T-helper 2 cell treated with Interferon-gamma antibody and Interleukin-4, amounts not matched to agents 5 μg/mL and 100 μg/mL, for 36 hours (primary cell): ENCODE measurements at regions not wholly inside any gene's neighbourhood (a gene's known extent, or its start where the extent isn't known, plus 50 kb on each side); places are given as distances from the start of the nearest gene placed in this dataset.

ENCODE experiments used
- DNase-seq: peaks from one replicate; pipeline ENCODE4 v3.0.0; 2021; ENCODE audit warnings: low spot score
- H3K27ac Mint-ChIP-seq: one replicate; pipeline ENCODE4 v1.8.0; 2021; ENCODE audit warnings: mild to moderate bottlenecking, mixed read lengths
- H3K27me3 Mint-ChIP-seq: one replicate; pipeline ENCODE4 v1.8.0; 2021; ENCODE audit warnings: low read depth, mixed read lengths
- H3K36me3 Mint-ChIP-seq: one replicate; pipeline ENCODE4 v1.8.0; 2021; ENCODE audit warnings: low read depth, mixed read lengths
- H3K4me1 Mint-ChIP-seq: one replicate; pipeline ENCODE4 v1.8.0; 2021; ENCODE audit warnings: low read depth, mixed read lengths
- H3K4me3 Mint-ChIP-seq: one replicate; pipeline ENCODE4 v1.8.0; 2022; ENCODE audit warnings: mild to moderate bottlenecking, moderate library complexity, mixed read lengths
- H3K9me3 Mint-ChIP-seq: one replicate; pipeline ENCODE4 v1.8.0; 2021; ENCODE audit warnings: mixed read lengths

DNA sequence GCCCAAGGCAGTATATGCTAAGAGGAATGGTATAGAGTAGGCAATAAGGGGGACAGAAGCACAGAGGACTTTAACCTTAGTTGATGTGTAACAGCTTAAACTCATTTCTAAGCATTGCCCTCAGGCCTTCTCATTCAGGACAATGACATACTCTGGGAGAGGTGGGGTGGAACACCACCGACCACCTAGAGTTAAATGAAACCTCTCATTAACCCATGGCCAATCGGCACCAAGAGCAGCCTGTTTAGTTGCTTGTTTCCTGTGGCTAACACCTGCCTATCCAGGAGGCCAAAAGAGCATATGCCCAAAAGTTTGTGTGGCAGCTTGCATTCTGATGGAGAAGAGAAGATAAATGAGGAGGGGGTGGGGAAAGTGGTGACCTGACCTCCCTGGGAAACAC lies 50.0 kb downstream of the PABIR2 start:
- no peaks in the 10 kb centered on the region for H3K36me3 Mint-ChIP-seq
- no peak for DNase-seq
- H3K4me3 Mint-ChIP-seq, result no peak overlapping the region
- H3K4me1 Mint-ChIP-seq, result no peaks in the 10 kb centered on the region
- H3K27ac Mint-ChIP-seq, result no peak overlapping the region
- H3K27me3 Mint-ChIP-seq, result peaks cover 6% of the 10 kb centered on the region
- no peaks in the 10 kb centered on the region for H3K9me3 Mint-ChIP-seq

DNA sequence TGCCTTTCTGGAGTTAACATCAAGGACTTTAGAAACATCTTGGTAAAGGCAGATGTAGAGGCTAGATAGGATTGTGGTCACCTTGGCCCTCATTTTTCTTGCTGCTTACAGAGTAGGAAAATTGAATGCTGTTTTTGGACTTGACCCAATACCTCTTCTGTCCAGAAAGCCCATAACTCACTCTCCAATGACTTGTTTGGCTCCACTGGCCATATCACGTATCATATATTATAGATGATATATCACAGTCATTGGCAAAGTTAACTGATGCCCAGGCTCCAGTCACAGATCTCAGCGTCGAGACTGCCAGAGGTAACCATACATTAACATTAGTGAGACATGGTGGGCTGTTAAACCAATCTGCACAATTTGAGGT lies 50.6 kb downstream of the PABIR2 start:
- Mint-ChIP-seq H3K4me1 (no peaks in the 10 kb centered on the region), H3K4me3 (no peak overlapping the region), H3K9me3 (no peaks in the 10 kb centered on the region), H3K27me3 (peaks cover 3% of the 10 kb centered on the region), H3K27ac (no peak overlapping the region), H3K36me3 (no peaks in the 10 kb centered on the region)
- DNase-seq, result no peak

DNA sequence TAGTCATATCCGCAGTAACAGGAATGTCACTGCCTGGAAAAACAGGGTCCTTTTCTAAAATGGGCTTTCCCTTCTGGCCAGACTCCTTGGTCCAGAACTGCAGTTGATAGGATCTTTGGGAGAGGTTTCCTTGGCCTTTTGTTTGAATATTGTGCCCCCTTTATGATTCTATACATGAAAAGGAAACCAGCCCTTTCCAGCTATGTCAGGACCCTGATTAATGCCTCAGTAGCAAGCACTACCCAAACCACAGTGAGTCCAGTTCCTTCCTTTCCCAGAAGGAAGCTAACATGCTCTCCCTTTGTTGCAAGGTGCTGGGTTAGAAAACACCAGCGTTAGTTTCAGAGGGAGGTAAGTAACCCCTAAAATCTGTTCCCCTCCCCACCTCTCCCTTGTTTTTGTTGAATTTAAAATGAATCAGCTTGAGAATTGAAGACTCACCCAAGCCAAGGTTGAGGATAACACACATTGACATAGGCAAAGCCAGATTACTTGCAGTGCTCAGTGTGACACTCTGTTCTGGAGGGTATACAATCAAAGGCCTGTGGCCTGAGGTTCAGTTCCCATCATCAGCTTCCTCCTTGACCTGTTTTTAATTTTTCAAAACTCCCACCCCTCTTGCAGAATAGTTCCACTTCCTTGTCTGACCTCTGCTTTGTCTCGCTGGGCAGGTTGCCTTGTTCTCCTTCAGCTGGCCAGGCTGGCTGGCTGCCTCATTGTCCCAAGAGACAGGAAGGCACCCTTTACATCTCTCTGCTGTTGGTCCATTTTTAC lies 51.2 kb downstream of the PABIR2 start:
- no peak overlapping the region for H3K4me3 Mint-ChIP-seq
- H3K9me3 Mint-ChIP-seq, result no peaks in the 10 kb centered on the region
- H3K27ac Mint-ChIP-seq, result no peak overlapping the region
- DNase-seq, result no peak
- H3K27me3 Mint-ChIP-seq, result no peaks in the 10 kb centered on the region
- no peaks in the 10 kb centered on the region for H3K36me3 Mint-ChIP-seq
- H3K4me1 Mint-ChIP-seq, result no peaks in the 10 kb centered on the region

DNA sequence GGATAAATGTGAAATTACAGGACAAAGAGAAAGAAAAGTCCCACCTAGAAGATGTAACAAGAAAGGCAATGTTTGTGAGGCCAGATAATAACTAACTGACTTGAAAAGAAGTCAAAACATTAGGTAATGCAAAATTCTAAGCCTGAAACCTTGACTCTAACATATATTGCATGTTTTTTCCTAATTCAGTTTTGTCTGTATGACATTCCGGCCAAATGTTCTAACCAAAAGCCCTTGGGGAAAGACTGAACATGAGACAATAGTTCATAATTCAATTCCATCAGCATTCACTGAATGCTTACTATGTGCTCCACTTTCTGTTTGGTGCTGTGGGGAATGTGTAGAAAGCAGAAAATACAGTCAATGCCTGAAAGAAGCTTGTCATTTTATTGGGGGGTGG lies 53.9 kb downstream of the PABIR2 start:
- Mint-ChIP-seq H3K36me3 (no peaks in the 10 kb centered on the region), H3K27ac (no peak overlapping the region), H3K9me3 (no peaks in the 10 kb centered on the region), H3K4me3 (no peak overlapping the region), H3K4me1 (no peaks in the 10 kb centered on the region), H3K27me3 (peaks cover 1% of the 10 kb centered on the region)
- DNase-seq, result no peak

DNA sequence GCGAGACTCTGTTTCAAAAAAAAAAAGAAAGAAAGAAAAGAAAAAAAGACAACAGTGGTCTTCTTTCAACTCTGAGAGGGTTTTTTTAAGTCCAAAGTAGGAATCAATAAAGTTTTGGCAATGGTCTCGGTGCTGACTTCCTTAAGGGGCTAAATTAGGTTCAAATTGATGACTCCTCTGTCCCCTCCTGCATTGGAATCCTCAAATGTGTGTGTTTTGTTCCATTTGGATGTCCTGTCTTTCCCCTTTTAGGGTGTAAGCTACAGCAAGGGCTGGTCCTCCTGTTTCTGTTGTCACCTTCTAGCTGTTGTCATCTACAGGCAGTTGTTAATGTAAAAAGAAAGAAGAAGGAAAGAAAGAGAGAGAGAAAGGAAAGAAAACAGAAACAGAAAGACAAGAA lies 54.4 kb downstream of the PABIR2 start:
- Mint-ChIP-seq H3K27me3 (peaks cover 6% of the 10 kb centered on the region), H3K9me3 (no peaks in the 10 kb centered on the region), H3K4me3 (no peak overlapping the region), H3K4me1 (no peaks in the 10 kb centered on the region), H3K27ac (no peak overlapping the region), H3K36me3 (no peaks in the 10 kb centered on the region)
- DNase-seq, result no peak

DNA sequence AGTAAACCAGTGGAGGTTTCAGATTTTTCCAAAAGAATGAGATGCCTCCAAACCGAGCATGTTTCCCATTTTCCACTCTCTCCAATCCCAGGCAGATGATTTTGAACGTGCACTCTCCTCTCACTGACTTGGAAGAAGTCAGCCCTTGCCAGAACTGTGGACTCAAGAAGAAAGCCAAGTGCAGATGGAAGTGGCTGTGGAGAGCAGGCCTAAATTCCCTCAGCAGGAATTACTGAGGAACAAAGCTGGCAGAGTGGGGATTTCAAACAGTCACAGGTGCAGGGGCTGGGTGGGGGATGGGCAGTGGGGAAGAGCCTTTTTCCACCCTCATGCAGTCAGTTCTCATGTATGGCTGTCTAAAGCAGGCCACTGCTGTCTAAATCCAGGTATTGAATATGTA lies 55.3 kb downstream of the PABIR2 start:
- Mint-ChIP-seq H3K27me3 (peaks cover 6% of the 10 kb centered on the region), H3K4me1 (no peaks in the 10 kb centered on the region), H3K4me3 (no peak overlapping the region), H3K36me3 (no peaks in the 10 kb centered on the region), H3K27ac (no peak overlapping the region), H3K9me3 (no peaks in the 10 kb centered on the region)
- DNase-seq, result no peak

DNA sequence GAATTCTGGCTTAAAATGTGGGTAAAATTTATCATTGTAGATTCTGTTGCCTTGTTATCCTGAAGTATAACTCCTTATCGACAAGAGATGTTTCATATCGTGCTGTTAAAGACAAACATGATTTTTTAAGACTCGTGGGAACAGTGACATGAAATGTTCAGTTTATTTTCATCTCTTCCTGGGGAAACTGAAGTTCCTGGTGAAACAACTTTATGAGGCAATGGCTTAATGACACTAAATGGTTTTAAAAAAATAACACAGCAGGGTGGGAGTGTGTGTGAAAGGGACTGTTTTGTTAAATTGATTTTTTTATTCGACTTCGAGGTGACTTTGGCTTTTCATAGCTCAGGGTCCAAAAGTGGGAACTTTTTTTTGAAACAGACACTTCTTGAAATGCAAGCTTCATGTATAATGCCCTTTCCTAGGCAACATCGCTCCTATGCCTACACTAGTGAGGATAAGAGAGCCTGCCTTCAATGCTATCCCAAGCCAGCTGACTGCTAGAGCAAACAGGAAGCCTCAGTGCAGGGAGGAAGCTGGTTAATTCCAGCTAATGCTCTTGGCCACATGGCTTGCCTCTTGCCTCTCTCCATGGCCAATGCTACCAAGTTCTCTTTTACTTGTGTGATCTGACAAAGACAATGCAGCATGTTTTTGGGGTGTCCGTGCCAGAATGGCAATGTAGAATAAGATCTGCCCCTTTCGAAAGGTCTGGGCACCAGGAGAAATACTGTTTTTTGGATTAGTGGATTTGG lies 57.8 kb downstream of the PABIR2 start:
- Mint-ChIP-seq H3K36me3 (no peaks in the 10 kb centered on the region), H3K27ac (no peak overlapping the region), H3K9me3 (no peaks in the 10 kb centered on the region), H3K27me3 (peaks cover 6% of the 10 kb centered on the region), H3K4me3 (no peak overlapping the region), H3K4me1 (no peaks in the 10 kb centered on the region)
- no peak for DNase-seq

DNA sequence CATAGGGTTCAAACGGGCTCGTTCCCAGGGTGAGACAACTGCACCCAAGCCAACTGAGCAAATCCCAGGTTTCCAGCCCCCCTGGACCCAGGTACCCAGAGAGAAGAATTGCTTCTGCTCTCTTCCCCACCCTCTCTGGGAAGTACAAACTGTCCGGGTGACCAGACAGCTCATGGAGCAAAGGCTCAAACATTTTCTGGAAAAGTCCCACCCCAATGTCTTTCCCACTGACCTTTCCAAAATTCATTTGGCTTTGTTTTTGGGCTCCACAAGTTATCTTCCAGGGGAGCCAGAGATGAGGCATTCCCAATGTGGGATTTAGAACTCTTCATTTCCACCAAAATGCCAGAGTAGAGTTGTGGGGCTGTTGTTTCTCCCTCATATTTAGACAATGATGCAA lies 58.6 kb downstream of the PABIR2 start:
- Mint-ChIP-seq H3K27ac (no peak overlapping the region), H3K4me3 (no peak overlapping the region), H3K36me3 (no peaks in the 10 kb centered on the region), H3K27me3 (peaks cover 6% of the 10 kb centered on the region), H3K4me1 (no peaks in the 10 kb centered on the region), H3K9me3 (no peaks in the 10 kb centered on the region)
- no peak for DNase-seq

DNA sequence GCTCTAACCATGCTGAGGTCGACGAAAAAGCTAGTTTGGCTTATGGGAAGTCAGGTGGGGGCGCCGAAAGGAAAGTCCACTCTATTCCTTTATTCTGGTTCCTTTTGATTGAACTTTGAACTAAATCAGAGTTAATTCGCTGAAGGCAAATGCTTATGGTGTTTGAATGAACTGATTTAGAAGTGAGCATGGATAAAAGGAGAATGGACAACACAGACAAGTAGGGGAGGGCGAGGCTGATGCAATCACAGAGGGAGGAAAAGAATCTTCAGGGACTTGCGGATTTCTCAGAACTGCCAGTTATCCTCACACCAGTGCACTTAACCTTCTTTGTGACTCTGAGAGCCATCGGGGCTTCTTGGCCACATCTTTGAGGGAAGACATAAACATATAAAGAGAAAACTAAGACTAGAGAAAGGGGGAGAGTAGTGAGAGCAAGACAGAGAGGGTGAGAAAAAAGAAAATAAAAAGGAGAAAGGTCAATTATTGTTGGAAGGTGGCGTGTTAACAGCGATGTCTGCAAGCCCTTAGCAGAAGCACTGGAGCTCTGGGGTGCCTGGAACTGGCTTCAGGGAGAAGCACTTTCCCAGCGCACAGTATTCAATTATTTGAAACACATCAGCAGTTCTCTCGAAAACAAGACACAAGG lies 59.2 kb downstream of the PABIR2 start:
- no peak overlapping the region for H3K4me3 Mint-ChIP-seq
- peaks cover 6% of the 10 kb centered on the region for H3K27me3 Mint-ChIP-seq
- H3K36me3 Mint-ChIP-seq, result no peaks in the 10 kb centered on the region
- H3K4me1 Mint-ChIP-seq, result no peaks in the 10 kb centered on the region
- DNase-seq, result no peak
- H3K9me3 Mint-ChIP-seq, result no peaks in the 10 kb centered on the region
- no peak overlapping the region for H3K27ac Mint-ChIP-seq

DNA sequence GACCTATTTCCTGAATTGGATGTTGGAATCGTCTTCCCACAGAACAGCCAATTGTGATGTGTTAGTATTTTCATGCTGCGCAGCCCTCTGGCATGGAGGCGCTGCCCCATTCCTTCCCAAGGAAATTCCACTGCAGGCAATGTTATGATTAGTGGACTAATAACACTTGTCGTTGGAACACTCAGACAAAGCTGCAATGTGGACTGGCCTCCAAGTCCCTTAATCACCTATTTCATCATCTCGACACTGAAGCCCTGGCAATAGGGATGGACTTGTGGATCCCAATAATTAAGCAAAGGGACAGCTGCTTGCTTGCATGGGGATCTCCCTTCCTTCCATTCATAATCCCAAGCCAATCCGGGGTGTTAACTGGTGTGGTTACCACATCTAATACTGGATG lies 59.9 kb downstream of the PABIR2 start:
- Mint-ChIP-seq H3K27ac (no peak overlapping the region), H3K36me3 (no peaks in the 10 kb centered on the region), H3K4me3 (no peak overlapping the region), H3K9me3 (no peaks in the 10 kb centered on the region), H3K27me3 (peaks cover 6% of the 10 kb centered on the region), H3K4me1 (no peaks in the 10 kb centered on the region)
- no peak for DNase-seq

DNA sequence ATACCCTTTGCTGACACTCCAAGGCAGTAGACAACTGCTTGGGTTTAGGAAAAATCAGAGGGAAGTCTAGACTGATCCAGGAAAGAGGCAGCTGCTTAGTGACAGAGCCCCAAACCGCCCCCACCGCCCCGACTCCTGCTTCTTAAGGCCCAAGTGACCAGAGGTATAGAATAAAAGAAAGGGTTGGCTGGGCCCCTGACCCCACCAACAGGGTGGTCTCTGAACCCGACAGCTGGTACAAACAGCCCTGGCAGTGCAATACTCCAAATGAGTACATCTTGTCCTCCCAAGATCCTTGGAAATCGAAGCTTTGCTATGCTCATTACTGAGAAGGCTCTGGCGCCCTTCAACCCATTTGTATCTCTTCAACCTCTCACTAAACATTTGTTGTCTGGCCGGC lies 60.6 kb downstream of the PABIR2 start:
- Mint-ChIP-seq H3K36me3 (no peaks in the 10 kb centered on the region), H3K9me3 (no peaks in the 10 kb centered on the region), H3K27me3 (peaks cover 6% of the 10 kb centered on the region), H3K4me1 (no peaks in the 10 kb centered on the region), H3K4me3 (no peak overlapping the region), H3K27ac (no peak overlapping the region)
- no peak for DNase-seq

DNA sequence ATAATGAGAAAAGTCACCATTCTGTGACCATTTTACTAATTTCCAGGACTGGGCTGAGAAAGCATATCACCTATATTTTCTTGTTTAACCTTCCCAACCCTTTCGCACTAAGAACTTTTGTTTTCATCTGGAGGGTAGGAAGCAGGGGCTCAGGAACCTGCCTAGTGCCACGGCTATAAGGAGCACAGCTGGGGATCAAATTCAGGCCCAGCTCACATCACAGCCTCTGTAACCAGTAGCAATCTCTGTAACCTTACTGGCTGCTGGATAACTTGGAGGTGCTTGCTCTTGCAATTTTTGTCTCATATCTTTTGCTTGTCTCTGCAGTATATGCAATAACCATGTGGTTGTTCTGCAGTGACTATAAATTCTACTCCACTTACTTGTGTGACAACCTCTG lies 62.0 kb downstream of the PABIR2 start:
- no peak for DNase-seq
- Mint-ChIP-seq H3K4me1 (no peaks in the 10 kb centered on the region), H3K27me3 (peaks cover 6% of the 10 kb centered on the region), H3K9me3 (no peaks in the 10 kb centered on the region), H3K27ac (no peak overlapping the region), H3K4me3 (no peak overlapping the region), H3K36me3 (no peaks in the 10 kb centered on the region)

DNA sequence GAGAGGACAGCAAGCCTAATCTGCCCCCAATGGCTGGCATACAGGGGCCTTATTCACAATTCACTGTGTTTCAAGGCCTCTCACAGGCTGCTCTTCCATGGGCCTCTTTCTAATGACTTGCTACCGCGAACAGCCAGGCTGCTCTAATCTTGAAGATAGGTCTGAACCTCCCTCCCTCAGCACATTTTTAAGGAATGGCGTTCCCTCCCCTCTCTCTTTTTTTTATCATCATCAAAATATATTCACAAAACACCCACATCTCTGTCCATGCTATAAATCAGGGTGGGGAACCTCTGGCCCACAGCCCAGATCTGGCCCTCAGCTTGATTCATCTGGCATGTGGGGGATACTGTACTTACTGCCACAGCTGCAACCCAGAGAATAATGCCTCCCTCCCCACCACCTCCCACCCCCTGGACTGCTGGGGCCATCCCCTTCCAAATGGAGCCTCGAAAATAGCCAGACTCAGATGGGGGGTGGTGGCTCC lies 62.5 kb downstream of the PABIR2 start:
- H3K4me3 Mint-ChIP-seq, result no peak overlapping the region
- H3K9me3 Mint-ChIP-seq, result no peaks in the 10 kb centered on the region
- no peak overlapping the region for H3K27ac Mint-ChIP-seq
- peaks cover 6% of the 10 kb centered on the region for H3K27me3 Mint-ChIP-seq
- no peaks in the 10 kb centered on the region for H3K4me1 Mint-ChIP-seq
- DNase-seq, result no peak
- no peaks in the 10 kb centered on the region for H3K36me3 Mint-ChIP-seq

DNA sequence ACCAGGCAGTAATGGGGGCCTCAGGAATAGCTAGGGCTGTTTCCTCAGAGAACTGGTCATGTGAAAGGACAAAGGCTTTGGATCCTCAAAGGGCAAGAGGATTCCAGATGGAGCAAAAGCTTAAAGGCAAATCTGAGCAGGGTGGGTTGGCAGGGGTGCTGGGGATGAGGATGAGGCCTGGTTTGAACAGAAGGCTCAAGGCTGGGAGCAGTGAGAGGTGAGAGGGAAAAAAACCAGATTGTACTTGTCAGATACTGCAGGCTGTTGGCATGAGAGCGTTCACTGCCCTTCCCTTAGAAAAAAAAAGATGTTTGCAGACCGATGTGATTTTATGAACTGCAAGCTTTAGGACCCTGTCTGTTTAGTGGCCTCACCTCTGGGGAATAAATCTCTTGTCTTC lies 63.4 kb downstream of the PABIR2 start:
- Mint-ChIP-seq H3K4me3 (no peak overlapping the region), H3K27me3 (peaks cover 8% of the 10 kb centered on the region), H3K9me3 (no peaks in the 10 kb centered on the region), H3K27ac (no peak overlapping the region), H3K36me3 (no peaks in the 10 kb centered on the region), H3K4me1 (no peaks in the 10 kb centered on the region)
- no peak for DNase-seq
